GM21447 (cell line): ENCODE measurements at regions not wholly inside any gene's neighbourhood (a gene's known extent, or its start where the extent isn't known, plus 50 kb on each side); places are given as distances from the start of the nearest gene placed in this dataset.
A peak's percentile ranks its signal among the peaks of the same experiment; 100 is the strongest.

Experiments
- ATAC-seq: cut with Tn5 transposase; IDR thresholded peaks from one replicate; pipeline ENCODE4 v1.9.1; 2021; ENCODE audit not compliant: unreplicated experiment

DNA sequence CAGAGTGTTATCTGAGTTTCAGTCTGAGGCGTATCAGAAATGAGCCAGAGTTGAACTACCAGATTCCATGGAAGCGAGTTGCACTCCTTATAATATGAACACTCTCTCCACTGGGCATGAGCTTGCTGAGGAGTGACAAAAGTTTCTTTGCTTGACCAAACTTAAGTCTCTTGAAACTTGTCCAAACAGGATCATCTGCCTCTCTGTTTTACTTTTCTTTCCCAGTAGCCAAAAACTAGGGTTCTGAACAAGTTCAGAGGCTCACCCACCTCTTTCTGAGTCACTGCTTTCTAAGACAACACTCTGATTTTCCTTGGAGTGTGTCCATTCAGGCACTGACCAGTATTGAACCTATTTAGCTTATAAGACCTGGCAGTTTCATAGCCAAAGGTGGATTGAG is 233.2 kb upstream of the TCF4 start:
- no peak for ATAC-seq

DNA sequence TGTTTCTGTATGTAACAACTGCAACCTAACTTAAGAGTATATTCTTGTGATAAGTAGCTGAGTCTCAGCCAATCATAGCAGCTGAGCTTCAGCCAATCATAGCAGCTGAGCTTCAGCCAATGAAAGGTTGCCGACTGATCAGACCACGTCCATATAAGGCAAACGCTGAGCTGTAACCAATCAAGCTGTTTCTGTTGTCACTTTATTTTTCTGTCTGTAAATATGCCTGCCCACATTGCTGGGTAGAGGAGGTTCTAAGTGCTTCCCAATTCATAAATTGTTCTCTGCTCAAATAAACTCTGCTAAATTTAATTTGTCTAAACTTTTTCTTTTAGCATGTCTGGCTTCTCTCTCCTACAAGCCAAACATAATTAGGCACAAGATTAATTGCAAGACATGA is 231.5 kb upstream of the TCF4 start:
- ATAC-seq, result no peak

DNA sequence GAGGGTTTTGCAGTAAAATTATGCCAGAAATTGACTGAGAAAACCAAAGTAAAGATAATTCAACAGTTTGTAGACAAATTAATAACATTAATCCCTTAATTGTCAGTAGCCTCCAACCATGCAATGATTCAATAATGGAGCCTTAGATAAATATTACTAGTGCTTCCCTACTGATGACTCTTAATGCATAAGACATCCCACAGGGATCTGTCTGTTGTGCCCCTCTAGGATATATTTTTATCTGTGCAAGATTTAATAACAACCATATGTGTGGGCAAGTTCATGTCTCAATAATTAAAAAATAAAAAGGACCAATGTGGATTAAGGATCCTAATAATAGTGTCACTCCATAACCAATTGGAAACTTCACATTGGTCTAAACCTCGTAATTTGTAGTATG is 230.3 kb upstream of the TCF4 start:
- ATAC-seq, result no peak

DNA sequence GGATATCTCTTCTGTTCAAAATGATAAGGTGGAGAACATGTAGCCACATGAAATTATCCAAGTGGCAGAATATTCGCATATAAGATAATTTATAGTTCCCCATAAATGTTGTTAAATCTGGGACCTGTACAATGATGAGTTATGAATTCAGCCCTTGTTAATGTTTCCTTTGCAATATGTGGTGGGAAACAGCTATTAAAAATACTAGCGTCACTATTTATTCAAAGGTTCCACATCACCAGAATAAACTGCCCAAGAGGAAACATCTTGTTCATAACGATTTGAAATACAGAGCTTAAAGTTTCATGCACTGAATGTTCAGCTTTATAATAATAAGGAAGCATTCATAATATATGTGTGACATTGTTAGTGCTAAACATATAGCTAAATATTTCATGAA is 223.9 kb upstream of the TCF4 start:
- no peak for ATAC-seq

DNA sequence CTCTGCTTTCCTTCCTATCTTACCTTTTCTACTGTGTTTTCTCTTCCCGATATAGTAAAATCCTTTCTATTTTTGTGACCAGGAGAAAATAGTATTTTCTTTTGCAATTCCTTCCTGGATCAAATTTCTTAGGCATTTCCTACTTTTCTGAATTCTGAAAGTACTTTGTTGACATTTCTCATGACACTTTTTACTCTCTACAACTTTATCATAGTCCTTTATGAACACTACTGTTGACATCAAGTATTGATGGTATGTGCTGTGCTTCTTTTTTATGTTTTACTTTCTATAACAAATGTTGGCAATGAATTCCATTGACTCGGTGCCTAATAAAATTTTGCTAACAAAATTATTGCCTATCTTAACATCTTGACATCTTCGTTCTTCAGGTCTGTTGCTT is 217.7 kb upstream of the TCF4 start:
- no peak for ATAC-seq

DNA sequence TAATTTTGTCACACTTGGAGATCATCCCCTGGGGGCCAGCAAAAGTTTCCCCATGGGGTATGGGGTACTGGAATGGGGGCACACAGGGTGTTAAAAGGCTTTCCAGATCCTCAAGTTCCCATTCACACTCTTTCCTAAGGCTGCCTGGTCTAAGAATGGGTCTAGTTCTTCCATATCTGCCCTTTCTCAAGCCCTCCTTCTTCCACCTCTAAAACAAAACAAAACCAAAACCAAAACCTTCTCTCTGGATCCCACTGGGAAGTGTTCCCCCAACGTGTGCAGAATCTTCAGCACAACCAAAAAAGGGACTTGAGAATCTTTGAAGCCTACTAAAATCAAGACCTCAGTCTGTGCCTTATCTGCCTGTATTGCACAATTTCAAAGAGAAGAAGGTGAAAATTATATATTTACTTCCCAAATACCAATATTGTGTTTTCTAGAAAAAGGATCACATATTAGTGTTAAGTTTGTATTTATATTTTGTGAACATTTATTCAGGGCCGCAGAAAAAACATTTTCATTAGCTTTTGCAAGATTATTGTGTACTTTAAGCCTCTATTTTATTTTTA is 207.2 kb upstream of the TCF4 start:
- no peak for ATAC-seq

DNA sequence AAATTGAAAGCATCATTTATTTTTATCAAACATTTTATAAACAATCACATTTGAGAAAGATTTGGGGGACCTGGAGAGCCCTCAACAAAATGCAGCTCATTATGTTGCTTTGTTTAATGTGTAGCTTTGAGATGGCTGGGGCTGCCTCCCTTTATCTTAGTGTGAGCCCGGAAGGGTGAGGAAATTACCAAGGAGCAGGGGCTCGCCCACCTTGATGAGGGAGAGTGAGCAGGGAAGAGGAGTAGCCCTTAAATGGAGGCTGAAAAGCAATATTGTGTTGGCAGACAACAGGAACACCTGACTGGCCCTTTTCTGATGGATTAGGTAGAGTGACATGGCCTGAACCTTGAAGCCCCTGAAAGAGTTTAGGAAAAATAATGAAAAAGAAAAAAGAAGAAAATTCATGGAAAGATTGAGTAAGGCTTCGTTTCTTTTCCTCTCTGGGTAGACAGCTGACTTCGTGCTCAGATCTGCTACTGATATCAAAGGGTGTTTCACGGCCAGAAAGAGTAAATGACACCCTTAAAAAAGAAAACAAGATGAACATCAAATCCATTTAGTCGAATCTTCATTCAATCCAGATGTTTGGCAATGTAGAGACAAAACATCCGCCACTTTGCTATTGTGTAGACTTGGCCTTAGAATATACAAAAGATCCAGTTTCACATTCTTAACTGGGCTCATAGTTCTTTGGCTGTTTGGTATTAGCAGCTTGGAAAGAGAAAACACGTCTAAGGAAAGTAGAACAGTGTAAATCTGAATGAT is 206.5 kb upstream of the TCF4 start:
- no peak for ATAC-seq

DNA sequence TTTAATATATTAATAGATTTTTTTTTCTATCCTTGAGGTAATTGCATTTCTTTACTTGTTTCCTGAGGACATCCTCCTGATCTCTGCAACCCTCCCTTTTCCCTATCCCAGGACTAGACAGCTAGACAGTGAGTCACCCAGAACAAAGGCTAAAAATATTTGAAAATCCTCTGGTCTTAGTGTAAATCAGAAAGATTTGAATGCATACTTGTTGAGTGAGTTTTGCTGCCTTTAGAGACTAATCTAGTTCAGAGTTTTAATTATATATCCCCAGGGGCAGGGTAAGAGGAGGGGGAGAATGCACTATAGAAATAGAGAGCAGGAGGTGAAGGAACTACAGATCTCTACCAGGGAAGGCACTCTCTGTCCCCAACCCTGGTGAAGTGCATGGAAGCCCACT is 202.3 kb upstream of the TCF4 start:
- no peak for ATAC-seq

DNA sequence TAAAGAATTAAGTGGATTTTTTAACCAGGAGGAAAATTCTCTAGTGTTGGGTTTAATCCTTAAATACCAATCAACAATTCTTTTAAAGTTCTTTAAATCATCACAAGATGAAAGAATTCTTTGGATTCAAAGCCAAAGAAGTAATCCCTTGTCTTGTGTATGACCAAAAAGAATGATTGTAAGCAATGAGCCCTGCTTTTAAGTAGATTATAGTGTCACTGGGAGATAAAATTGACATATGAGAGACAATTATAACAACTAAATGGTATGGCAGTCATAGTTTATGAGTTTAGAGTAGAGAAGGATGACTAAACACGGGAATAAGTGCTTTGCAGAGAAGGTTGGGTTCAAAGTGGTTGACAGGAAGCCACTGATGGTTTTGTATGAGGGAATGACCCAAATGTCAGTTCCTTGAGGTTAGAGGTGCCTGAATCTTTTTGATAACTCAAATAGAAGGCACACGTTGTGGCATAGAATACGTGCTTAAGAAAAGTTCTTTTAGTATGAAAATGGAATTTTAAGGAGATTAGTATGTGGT is 199.6 kb upstream of the TCF4 start:
- ATAC-seq, result no peak

DNA sequence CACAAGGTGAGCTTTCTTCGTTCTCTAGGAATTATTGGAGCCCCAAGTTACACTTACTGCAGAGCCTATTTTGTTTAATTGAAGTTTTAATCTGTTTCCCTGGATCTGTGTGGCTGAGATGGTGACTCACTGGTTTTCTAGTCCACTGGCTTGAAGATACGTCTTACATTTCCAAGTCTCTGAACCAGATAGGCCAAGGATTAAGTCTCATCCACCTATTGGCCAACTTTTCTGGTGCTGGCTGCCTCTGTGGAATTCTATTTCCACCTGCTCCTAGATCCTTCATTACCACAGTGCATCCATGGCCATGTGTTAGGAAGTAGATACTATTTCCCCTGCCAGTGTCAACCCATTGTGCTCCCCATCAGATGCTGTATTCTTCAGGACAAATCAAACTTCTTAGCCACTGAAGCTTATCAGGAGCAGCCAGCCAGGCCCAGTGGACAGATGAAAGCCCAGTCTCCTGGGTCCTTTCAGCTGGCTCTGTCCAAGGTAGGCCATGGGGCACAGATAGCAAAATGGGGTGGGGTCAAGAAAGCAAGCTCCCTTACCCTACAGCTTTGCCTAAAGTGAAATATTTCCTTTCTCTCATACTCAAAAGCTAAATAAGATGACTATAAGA is 198.8 kb upstream of the TCF4 start:
- ATAC-seq, result no peak

DNA sequence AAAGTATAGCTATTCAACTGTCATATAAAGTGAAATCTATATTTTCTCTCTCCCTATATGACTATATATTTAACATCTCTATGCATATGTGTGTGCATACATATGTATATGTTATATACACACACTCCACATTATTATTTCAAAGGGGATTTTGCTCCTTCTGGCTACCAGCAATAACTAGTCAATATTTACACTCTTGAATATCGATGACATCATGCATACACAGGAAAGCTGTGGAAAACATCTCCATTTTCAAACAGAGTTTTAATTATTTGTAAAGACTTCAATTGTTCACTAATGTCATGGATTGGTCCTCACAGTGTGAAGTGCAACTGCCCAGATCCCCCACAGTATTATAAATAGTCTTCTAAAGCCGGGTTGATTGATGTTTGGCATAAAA is 195.9 kb upstream of the TCF4 start:
- ATAC-seq, result no peak

DNA sequence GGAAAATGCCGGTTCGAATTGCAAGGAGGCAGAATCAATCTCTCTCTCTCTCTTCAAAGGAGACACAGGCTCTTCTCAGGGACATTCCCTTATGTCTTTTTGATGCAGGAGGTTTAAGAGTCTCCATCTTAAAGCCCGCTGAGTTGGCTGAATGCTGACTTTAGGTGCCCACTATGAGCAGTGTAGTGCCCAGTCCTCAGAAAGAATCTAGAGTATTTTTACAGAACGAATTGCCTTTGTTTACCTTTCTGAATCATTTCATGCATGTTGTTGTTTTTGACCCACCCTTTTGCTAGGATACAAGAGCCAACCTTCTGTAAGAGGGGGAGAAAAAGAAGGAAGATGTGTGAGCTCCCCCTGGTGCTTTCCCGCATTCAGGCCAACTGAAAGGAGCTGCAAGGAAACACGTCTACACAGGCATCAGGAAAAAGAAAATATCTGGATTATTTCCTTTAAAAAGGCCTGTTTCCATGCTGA is 193.5 kb upstream of the TCF4 start:
- no peak for ATAC-seq

DNA sequence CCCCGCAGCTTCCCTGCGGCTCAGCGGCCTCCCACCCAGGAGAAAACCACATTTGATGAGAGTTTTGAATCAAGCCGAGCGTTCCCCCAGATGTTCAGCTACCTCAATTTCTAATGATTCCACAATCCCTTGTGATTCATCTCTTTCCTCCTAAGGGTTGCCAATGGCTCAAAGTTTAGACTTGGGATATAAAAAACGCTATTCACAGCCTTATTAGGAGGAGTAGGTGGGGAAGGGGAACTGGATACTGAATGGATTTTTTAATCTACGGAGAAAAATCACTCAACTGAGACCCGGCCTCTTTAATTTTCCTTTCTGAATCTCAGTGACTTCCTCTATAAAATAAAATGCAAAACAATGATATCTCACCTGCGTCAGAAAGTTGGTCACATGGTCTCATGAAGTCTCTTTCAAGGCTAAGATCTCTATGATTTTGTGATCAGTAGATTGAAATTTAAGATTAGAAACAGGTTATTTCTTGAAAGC is 192.6 kb upstream of the TCF4 start:
- no peak for ATAC-seq

DNA sequence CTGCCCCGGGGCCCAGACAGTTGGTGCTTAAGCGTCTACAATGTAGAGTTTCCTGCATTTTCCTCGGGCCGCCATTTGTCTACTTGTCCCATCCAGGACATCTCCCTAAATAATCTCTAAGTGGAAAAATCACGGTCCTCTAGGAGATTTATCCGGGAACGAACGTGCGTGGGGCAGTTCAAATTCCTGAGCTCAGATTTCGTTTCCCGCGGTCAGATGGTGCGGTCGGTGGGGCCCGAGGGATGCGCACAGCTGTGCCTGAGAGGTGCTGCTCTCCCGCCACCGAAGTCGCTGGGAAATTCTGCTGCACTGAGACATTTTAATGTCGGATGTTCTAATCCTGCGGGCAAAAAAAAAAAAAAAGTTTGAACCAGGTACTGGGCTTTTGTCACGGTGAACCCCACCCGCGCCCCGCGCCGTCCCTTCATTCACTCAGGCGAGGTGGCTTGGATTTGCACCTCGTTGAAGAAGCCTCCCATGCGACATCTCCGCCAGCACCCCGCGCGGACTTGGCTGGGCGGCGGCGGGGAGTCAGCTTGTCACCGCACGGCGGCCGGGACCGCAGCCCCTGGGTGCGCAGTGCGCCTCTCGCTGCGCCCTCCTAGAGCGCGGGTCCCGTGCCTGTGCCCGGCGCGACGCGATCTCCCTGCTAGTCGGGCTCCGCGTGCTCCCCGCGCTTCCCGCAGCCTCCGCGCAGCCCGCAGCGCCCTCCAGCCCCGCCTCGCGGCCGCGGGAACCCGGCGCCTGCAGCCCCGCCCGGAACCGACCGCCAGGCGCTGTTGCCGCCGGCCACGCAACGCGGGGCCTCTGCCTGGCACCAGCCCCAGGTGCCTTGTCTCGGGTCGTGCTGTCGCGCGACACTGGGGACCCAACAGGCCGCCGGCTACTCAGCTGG is 191.9 kb upstream of the TCF4 start:
- peak; percentile 26 for ATAC-seq

DNA sequence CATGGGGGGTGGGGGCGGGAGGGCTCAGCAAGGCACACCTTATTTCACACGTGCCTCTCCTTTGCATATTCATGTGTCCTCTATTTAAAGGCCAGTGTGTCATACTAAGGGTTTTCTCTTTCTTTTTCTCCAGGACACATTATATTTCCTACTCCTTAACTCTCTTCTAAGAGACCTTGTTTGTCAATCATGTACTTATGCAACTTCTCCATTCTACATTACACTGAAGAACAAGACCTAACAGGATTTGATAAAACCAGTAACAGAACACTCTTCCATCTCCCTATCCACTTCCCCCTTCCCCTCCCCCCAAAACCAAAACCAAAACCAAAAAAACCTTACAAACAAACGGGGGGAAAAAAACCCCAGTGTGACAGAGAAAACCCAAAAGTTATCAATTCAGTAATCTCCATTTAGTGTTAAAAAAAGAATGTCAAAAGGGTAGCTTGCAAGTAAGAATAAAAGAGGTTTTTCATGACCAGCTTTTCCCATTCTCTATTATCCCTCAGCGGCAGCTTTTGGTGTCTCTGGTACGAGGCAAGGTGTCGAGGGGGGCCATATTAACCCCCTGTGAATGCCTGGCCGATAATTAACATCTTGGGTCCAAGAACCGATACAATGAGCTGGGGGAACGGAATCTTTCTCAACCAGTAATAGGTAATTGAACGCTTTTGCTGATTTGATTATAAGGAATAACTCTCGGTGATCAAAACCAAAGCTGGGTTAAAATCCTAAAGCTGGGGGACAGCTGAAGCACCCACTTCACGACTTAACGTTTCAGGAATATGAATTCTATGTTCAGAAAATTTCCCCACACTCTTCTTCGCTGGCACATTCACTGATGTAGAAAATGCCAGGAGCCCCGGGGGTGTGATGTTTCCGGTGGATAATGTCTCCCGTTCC is 191.0 kb upstream of the TCF4 start:
- ATAC-seq, result peak; percentile 43

DNA sequence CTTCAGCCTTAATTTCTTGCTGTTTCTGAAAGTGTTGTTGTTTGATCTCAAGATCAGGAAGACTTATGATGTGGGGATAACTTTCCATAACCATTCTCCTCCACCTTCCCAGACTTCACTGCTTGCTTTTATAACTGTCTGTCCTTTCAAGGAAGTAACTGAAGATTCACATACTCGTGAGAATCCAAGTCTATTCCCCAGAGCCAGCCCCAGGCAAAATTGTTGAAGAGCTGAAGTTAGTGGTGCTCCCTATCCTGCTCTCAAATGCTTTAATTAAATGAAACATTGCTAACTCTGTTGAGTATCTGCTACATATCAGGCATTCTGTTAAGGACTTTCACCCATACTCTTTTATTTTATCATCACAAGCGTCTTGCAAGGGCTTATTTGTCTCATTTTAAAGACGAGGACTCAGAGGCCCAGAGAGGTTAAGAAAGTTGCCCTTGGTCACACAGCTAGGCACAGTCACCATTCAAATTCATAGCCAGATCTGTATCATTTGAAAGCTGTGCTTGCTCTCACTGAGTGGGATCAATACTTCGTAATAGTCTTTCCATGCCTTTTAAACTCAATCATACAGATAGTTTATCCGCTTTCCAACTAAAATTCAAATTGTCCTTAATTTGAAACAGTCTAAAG is 189.8 kb upstream of the TCF4 start:
- no peak for ATAC-seq

DNA sequence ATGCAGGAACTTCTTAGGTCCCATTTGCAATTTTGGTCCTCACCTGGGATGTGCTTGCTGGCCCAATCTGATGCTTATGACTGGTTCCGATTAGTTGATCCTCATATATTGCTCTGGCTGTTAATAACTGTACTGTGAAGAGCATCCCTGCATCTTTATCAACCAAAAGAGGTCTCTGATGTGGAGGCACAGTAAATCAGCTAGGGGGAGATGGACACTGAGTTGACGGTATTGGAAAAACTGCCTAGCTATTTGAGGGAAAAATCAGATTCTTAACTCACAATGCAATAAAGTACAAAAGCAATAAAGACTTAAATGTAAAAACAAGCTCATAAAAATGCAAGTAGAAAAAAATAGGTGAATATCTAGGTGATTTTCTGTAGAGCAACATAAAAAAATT is 188.0 kb upstream of the TCF4 start:
- no peak for ATAC-seq

DNA sequence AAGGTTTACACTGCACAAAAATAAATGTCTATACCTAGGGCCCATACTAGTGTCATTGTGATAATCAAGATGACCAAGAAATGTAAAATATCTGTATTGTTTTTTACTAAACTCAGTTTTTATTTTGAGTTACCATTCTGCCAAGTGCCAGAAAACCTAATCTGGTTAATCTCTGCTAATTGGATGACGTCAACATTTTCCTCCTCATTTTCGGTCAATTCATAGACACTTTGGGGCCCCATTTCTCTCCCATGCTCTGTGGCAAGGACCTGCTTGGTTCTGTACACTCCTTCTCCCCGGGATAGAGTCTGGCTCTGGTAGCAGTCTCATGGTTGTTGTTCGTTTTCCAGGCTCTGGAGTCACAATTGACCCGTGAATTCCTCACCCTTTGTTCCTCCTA is 186.5 kb upstream of the TCF4 start:
- no peak for ATAC-seq

DNA sequence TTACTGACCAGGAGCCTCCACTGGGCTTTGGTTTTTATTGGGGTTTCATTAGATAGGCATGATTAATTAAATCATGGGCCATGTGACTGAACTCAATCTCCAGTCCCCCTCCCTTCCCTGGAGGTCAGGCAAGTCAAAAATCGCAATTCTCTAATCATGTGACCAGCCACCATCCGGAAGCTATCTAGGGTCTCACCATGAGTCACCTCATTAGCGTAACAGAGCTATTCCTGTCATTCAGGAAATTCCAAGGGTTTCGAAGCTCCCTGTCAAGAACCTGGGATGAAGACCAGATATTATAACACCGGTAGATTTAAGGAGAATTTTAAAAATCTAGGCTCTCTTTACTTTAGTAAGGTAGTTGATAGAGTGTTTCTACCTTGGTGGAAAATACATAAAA is 180.3 kb upstream of the TCF4 start:
- ATAC-seq, result no peak

DNA sequence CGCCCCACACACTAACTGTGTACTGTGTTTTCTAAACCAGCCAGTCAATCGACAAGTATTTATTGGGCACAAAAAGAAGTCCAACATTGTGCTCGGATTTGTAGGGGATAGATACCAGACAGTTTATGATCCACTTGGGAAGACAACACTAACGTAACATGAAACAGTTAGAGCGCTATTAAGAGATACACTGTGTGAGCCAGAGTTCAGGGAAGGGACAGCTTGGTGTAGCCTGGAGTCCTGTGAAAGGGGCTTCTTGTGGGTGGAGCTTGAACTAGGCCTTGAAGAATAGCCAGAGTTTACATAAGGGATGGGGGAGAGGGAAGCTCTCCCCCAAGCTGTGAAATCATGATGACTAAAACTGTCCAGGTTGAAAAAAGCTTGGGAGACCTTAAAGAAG is 176.4 kb upstream of the TCF4 start:
- no peak for ATAC-seq
